Calu3 (cell line): ENCODE measurements at regions not wholly inside any gene's neighbourhood (a gene's known extent, or its start where the extent isn't known, plus 50 kb on each side); places are given as distances from the start of the nearest gene placed in this dataset.

Source experiments
- BruUV-seq: library from RNA; stranded (reverse); fragments of 400-500 nt; replicated peaks from 2 replicates; lab custom pipeline; 2021; lab: Mats Ljungman, UMichigan
- CTCF ChIA-PET: fragments of 300-600 bp; sonication (Branson Sonifier 250); formaldehyde crosslinking; loops from one replicate; lab custom pipeline; 2022; ENCODE audit warnings: antibody characterized with exemption; lab: Charles Lee
- DNase-seq: peaks from one replicate; pipeline ENCODE4 v3.0.0; 2022
- H3K27ac Mint-ChIP-seq: one replicate; pipeline ENCODE4 v1.8.0; 2022; ENCODE audit warnings: mixed read lengths; ENCODE audit not compliant: unreplicated experiment
- H3K27me3 Mint-ChIP-seq: one replicate; pipeline ENCODE4 v1.8.0; 2022; ENCODE audit warnings: mixed read lengths; ENCODE audit not compliant: unreplicated experiment
- H3K36me3 Mint-ChIP-seq: one replicate; pipeline ENCODE4 v1.8.0; 2022; ENCODE audit warnings: mild to moderate bottlenecking, moderate library complexity, mixed read lengths; ENCODE audit not compliant: insufficient read depth, unreplicated experiment
- H3K4me1 Mint-ChIP-seq: one replicate; pipeline ENCODE4 v1.8.0; 2022; ENCODE audit warnings: mild to moderate bottlenecking, low read depth, mixed read lengths; ENCODE audit not compliant: unreplicated experiment
- H3K4me3 Mint-ChIP-seq: one replicate; pipeline ENCODE4 v1.8.0; 2022; ENCODE audit warnings: mild to moderate bottlenecking, low read depth, moderate library complexity, mixed read lengths; ENCODE audit not compliant: unreplicated experiment
- H3K9me3 Mint-ChIP-seq: one replicate; pipeline ENCODE4 v1.8.0; 2022; ENCODE audit warnings: low read depth, mixed read lengths; ENCODE audit not compliant: unreplicated experiment
- CTCF ChIP-seq: fragments of 200-600 bp; IDR thresholded peaks from one replicate; pipeline ENCODE4 v1.8.0; 2022; ENCODE audit warnings: antibody characterized with exemption; ENCODE audit not compliant: unreplicated experiment
- intact Hi-C: fragments of 100-400 bp; cut with micrococcal nuclease; formaldehyde crosslinking; loops from one replicate; pipeline ENCODE4 v1.10.0; 2022; ENCODE audit not compliant: unreplicated experiment

GRCh38 chr5:3129252-3129651 is 377.8 kb upstream of the IRX2 start:
- H3K4me3 Mint-ChIP-seq = no peak overlapping the region
- intact Hi-C loops = no loop called here
- peaks cover 11% of the 10 kb centered on the region for H3K9me3 Mint-ChIP-seq
- TF ChIP-seq CTCF = no peak
- no peak overlapping the region for H3K27ac Mint-ChIP-seq
- no peaks in the 10 kb centered on the region for H3K4me1 Mint-ChIP-seq
- DNase-seq = no peak
- H3K36me3 Mint-ChIP-seq = no peaks in the 10 kb centered on the region
- no TSS peak for BruUV-seq
- CTCF ChIA-PET = interaction anchor here (0.6 kb wide), 1 partner anchor 32 kb away, joined by 6 read pairs; no protein-coding TSS in a partner anchor
- H3K27me3 Mint-ChIP-seq = no peaks in the 10 kb centered on the region

GRCh38 chr5:3127423-3127911 is 376.0 kb upstream of the IRX2 start:
- Mint-ChIP-seq H3K27me3 (no peaks in the 10 kb centered on the region), H3K4me1 (no peaks in the 10 kb centered on the region), H3K9me3 (peaks cover 11% of the 10 kb centered on the region), H3K4me3 (no peak overlapping the region), H3K27ac (no peak overlapping the region), H3K36me3 (no peaks in the 10 kb centered on the region)
- no peak for DNase-seq
- CTCF ChIA-PET = no interaction called here
- no peak for TF ChIP-seq CTCF
- intact Hi-C loops = no loop called here
- no TSS peak for BruUV-seq

GRCh38 chr5:3126639-3127038 is 375.2 kb upstream of the IRX2 start:
- Mint-ChIP-seq H3K27ac (no peak overlapping the region), H3K36me3 (no peaks in the 10 kb centered on the region), H3K9me3 (peaks cover 11% of the 10 kb centered on the region), H3K4me1 (no peaks in the 10 kb centered on the region), H3K4me3 (no peak overlapping the region), H3K27me3 (no peaks in the 10 kb centered on the region)
- no TSS peak for BruUV-seq
- intact Hi-C loops = no loop called here
- CTCF ChIA-PET = no interaction called here
- no peak for DNase-seq
- TF ChIP-seq CTCF = no peak

- TF ChIP-seq CTCF = no peak
- CTCF ChIA-PET = no interaction called here
- H3K36me3 Mint-ChIP-seq = no peaks in the 10 kb centered on the region
- intact Hi-C loops = no loop called here
- DNase-seq = no peak
- H3K9me3 Mint-ChIP-seq = peaks cover 4% of the 10 kb centered on the region
- no peaks in the 10 kb centered on the region for H3K4me1 Mint-ChIP-seq
- BruUV-seq = no TSS peak
- no peak overlapping the region for H3K27ac Mint-ChIP-seq
- H3K4me3 Mint-ChIP-seq = no peak overlapping the region
- no peaks in the 10 kb centered on the region for H3K27me3 Mint-ChIP-seq
These were observed 372.9 kb upstream of the IRX2 start for GRCh38 chr5:3124410-3124809.
